ENCODE measurements at regions not wholly inside any gene's neighbourhood (a gene's known extent, or its start where the extent isn't known, plus 50 kb on each side); places are given as distances from the start of the nearest gene placed in this dataset.

DNA sequence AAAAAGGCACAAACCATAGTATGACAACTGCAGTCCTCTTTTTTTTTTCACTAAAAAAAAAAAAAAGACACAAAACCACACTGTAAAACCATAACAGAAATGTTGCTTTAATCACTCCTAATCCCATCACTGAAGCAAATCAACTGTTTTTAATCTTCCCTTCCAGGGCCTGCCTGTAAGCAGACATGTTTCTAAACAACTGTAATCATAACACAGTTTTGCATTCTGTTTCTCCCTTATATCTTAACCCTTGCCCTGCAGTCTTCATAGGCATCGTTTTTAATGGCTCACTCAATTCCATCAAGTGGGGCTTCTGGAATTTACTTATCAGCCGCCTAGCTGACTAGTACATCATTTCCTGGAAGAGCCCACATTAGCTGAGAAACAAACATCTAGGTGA is 111.0 kb upstream of the SLC25A48 start:
- no peak for DNase-seq (ENCODE audit: low spot score)

DNA sequence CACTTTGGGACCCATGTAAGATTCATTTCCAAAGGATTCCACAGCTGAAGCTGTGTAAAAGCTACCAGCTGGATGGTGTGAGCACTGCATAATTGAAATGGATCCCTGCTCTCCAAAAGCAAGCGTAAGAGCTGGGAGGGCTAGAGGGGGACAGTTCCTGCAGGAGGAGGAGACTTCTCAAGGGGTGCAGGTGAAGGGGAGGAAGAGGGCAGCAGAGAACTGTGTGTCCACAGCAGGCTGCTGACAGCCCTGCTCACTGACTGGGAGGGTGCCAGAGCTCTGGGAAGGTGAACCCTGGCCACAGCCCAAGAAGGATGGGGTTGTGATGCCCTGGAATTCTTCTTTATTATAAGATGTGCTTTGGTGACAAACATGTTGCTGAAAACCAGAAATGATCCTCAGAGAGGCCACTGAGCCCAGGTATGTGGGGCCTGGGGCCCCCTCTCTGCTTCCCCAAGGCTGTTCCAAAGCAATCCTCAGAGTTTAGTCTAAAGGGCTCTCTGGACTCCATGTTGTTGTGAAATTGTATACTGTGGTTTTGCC is 112.8 kb upstream of the SLC25A48 start:
- DNase-seq (ENCODE audit: low spot score) = no peak

- DNase-seq (ENCODE audit: low spot score) = no peak
Measured at GRCh38 chr5:135720191-135720590, 114.3 kb upstream of the SLC25A48 start.

GRCh38 chr5:135719428-135720063 is 114.9 kb upstream of the SLC25A48 start:
- DNase-seq (ENCODE audit: low spot score) = no peak

GRCh38 chr5:135718651-135719050 is 115.8 kb upstream of the SLC25A48 start:
- no peak for DNase-seq (ENCODE audit: low spot score)

DNA sequence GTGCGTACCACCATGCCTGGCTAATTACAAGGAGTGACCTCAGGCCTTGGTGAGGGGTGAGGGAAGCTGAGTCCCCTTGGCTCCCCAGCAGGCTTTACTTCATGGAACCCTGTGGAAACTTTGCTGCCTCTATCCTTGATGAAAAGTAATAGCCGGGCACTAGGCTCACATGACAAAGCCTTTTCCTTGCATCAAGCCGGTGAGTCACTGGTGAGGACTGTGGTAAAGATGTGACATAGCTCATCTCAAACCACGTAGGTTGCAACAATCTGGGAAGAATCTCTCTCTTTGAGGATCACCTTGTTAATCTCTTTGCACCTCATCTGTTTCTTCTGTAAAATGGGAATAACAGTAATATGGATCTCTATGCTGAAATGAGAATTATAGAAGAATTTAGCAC is 116.3 kb upstream of the SLC25A48 start:
- no peak for DNase-seq (ENCODE audit: low spot score)

GRCh38 chr5:135715267-135716055 is 119.0 kb upstream of the SLC25A48 start:
- DNase-seq (ENCODE audit: low spot score) = no peak

- no peak for DNase-seq (ENCODE audit: low spot score)
Measured at GRCh38 chr5:135714126-135714894, 120.2 kb upstream of the SLC25A48 start.

GRCh38 chr5:135713161-135713915 is 121.1 kb upstream of the SLC25A48 start:
- DNase-seq (ENCODE audit: low spot score) = no peak

- DNase-seq (ENCODE audit: low spot score) = no peak
Measured at GRCh38 chr5:135711911-135712310, 122.6 kb upstream of the SLC25A48 start.

- no peak for DNase-seq (ENCODE audit: low spot score)
Measured at GRCh38 chr5:135710045-135710675, 124.3 kb upstream of the SLC25A48 start.

GRCh38 chr5:135709208-135709575 is 125.3 kb upstream of the SLC25A48 start:
- DNase-seq (ENCODE audit: low spot score) = no peak

- DNase-seq (ENCODE audit: low spot score) = no peak
Measured at GRCh38 chr5:135708481-135709207, 125.8 kb upstream of the SLC25A48 start.

DNA sequence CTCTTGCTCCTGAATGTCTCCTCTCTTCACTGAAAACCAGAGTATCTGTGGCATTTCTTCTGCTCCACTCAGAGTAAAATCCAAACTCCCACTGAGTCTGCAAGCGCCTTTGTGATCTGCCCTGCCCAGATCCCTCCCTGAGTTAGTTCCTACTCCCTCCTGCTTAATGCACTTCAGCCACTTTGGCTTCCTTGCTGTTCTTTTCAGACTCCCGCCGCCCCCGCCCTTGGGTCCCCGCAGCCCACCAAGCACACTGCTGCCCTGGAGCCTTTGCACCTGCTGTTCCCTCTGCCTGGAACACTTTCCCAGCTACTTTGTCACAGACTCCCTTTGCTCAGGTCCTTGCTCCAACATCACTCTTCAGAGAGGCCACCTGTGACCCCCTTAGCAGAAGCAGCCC is 127.2 kb upstream of the SLC25A48 start:
- DNase-seq (ENCODE audit: low spot score) = no peak

GRCh38 chr5:135706893-135707292 is 127.6 kb upstream of the SLC25A48 start:
- DNase-seq (ENCODE audit: low spot score) = no peak

GRCh38 chr5:135706474-135706873 is 127.7 kb upstream of the CXCL14 start:
- DNase-seq (ENCODE audit: low spot score) = no peak

DNA sequence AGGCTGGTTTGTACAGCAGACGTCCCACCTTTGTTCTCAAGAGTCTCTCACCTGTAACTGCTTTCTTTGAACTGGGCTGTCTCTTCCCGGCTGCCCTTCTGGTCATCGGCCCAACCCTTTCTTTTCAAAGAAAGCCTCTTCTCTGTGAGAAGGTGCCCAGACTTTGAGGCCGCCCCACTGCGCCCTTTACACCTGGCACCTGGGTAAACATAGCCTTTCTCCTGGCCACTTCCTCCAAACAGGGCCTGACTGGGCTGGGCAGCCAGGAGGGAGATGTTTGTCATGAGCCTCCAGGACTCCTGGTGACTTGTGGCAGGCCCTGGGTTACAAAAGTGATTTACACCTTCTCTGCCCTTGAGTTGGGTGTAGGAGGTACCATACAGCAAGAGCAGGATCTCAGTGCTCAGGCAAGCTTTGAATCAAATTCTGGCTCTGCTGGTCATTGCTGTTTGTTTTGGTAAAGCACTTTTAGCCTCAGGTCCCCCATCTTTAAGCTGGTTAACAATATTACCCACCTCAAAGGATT is 127.2 kb upstream of the CXCL14 start:
- no peak for DNase-seq (ENCODE audit: low spot score)

GRCh38 chr5:135705141-135705631 is 126.4 kb upstream of the CXCL14 start:
- DNase-seq (ENCODE audit: low spot score) = no peak

- no peak for DNase-seq (ENCODE audit: low spot score)
Measured at GRCh38 chr5:135704616-135705015, 125.8 kb upstream of the CXCL14 start.

GRCh38 chr5:135703016-135703550 is 124.3 kb upstream of the CXCL14 start:
- DNase-seq (ENCODE audit: low spot score) = no peak
